ENCODE measurements at regions not wholly inside any gene's neighbourhood (a gene's known extent, or its start where the extent isn't known, plus 50 kb on each side); places are given as distances from the start of the nearest gene placed in this dataset.

- no peaks in the 10 kb centered on the region for H3K27me3 ChIP-seq
- TF ChIP-seq EP300 (IDR thresholded peaks at IDR 0.05) (no peak), POLR2AphosphoS5 (IDR thresholded peaks at IDR 0.05) (no peak), POLR2A (IDR thresholded peaks at IDR 0.05) (no peak)
- TF ChIP-seq, protein P1, sequence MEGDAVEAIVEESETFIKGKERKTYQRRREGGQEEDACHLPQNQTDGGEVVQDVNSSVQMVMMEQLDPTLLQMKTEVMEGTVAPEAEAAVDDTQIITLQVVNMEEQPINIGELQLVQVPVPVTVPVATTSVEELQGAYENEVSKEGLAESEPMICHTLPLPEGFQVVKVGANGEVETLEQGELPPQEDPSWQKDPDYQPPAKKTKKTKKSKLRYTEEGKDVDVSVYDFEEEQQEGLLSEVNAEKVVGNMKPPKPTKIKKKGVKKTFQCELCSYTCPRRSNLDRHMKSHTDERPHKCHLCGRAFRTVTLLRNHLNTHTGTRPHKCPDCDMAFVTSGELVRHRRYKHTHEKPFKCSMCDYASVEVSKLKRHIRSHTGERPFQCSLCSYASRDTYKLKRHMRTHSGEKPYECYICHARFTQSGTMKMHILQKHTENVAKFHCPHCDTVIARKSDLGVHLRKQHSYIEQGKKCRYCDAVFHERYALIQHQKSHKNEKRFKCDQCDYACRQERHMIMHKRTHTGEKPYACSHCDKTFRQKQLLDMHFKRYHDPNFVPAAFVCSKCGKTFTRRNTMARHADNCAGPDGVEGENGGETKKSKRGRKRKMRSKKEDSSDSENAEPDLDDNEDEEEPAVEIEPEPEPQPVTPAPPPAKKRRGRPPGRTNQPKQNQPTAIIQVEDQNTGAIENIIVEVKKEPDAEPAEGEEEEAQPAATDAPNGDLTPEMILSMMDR (IDR thresholded peaks at IDR 0.05) = no peak
Observed at GRCh38 chr20:52880259-52880658, 91.9 kb upstream of the TSHZ2 start.

GRCh38 chr20:52874241-52874640 lies 97.9 kb upstream of the TSHZ2 start:
- H3K4me1 ChIP-seq = no peaks in the 10 kb centered on the region
- no peaks in the 10 kb centered on the region for H3K9me3 ChIP-seq
- DNase-seq = no peak
- TF ChIP-seq POLR2AphosphoS5 (IDR thresholded peaks at IDR 0.05) (no peak), EP300 (IDR thresholded peaks at IDR 0.05) (no peak), POLR2A (IDR thresholded peaks at IDR 0.05) (no peak)
- TF ChIP-seq, protein P1 (IDR thresholded peaks at IDR 0.05) = no peak
- WGBS, 5 donors = 83 to 91% (median 89%) methylated on average over 3 of the region's 3 CpGs
- no peaks in the 10 kb centered on the region for H3K27me3 ChIP-seq
- no peak overlapping the region for H3K4me3 ChIP-seq
- no peaks in the 10 kb centered on the region for H3K36me3 ChIP-seq
- intact Hi-C loops (cut with DNase I; ENCODE audit: low total_unique reads) = no loop called here
- no peak overlapping the region for H3K27ac ChIP-seq

More at GRCh38 chr20:52880259-52880658, 91.9 kb upstream of the TSHZ2 start:
- no peaks in the 10 kb centered on the region for H3K36me3 ChIP-seq
- no peaks in the 10 kb centered on the region for H3K4me1 ChIP-seq
- no peak overlapping the region for H3K27ac ChIP-seq
- DNase-seq = no peak
- intact Hi-C loops (cut with DNase I; ENCODE audit: low total_unique reads) = no loop called here
- 40 to 63% (median 45%) methylated on average over 3 of the region's 3 CpGs for WGBS, 5 donors
- H3K9me3 ChIP-seq = no peaks in the 10 kb centered on the region
- H3K4me3 ChIP-seq = no peak overlapping the region

- Histone ChIP-seq H3K4me3 (no peak overlapping the region), H3K27me3 (no peaks in the 10 kb centered on the region), H3K27ac (no peak overlapping the region), H3K36me3 (no peaks in the 10 kb centered on the region), H3K9me3 (no peaks in the 10 kb centered on the region), H3K4me1 (no peaks in the 10 kb centered on the region)
- intact Hi-C loops (cut with DNase I; ENCODE audit: low total_unique reads) = no loop called here
- TF ChIP-seq, protein P1 (IDR thresholded peaks at IDR 0.05) = no peak
- no peak for TF ChIP-seq POLR2A (IDR thresholded peaks at IDR 0.05)
- no peak for TF ChIP-seq EP300 (IDR thresholded peaks at IDR 0.05)
- TF ChIP-seq POLR2AphosphoS5 (IDR thresholded peaks at IDR 0.05) = no peak
- no peak for DNase-seq
- WGBS, 5 donors = 79 to 87% (median 85%) methylated on average over 6 of the region's 6 CpGs
Observed at GRCh38 chr20:52869698-52870501, 102.3 kb upstream of the TSHZ2 start.

GRCh38 chr20:52869276-52869675 lies 102.9 kb upstream of the TSHZ2 start:
- intact Hi-C loops (cut with DNase I; ENCODE audit: low total_unique reads) = no loop called here

More at GRCh38 chr20:52869276-52869675, 102.9 kb upstream of the TSHZ2 start:
- H3K27me3 ChIP-seq = no peaks in the 10 kb centered on the region
- H3K4me1 ChIP-seq = no peaks in the 10 kb centered on the region
- TF ChIP-seq POLR2A (IDR thresholded peaks at IDR 0.05) (no peak), EP300 (IDR thresholded peaks at IDR 0.05) (no peak), POLR2AphosphoS5 (IDR thresholded peaks at IDR 0.05) (no peak)
- TF ChIP-seq, protein P1 (IDR thresholded peaks at IDR 0.05) = no peak
- no peaks in the 10 kb centered on the region for H3K36me3 ChIP-seq
- H3K4me3 ChIP-seq = no peak overlapping the region
- no peaks in the 10 kb centered on the region for H3K9me3 ChIP-seq
- no peak for DNase-seq
- WGBS, 5 donors = 60 to 88% (median 76%) methylated on average over 2 of the region's 2 CpGs
- no peak overlapping the region for H3K27ac ChIP-seq
